ENCODE measurements at regions not wholly inside any gene's neighbourhood (a gene's known extent, or its start where the extent isn't known, plus 50 kb on each side); places are given as distances from the start of the nearest gene placed in this dataset.
A peak's percentile ranks its signal among the peaks of the same experiment; 100 is the strongest.

DNA sequence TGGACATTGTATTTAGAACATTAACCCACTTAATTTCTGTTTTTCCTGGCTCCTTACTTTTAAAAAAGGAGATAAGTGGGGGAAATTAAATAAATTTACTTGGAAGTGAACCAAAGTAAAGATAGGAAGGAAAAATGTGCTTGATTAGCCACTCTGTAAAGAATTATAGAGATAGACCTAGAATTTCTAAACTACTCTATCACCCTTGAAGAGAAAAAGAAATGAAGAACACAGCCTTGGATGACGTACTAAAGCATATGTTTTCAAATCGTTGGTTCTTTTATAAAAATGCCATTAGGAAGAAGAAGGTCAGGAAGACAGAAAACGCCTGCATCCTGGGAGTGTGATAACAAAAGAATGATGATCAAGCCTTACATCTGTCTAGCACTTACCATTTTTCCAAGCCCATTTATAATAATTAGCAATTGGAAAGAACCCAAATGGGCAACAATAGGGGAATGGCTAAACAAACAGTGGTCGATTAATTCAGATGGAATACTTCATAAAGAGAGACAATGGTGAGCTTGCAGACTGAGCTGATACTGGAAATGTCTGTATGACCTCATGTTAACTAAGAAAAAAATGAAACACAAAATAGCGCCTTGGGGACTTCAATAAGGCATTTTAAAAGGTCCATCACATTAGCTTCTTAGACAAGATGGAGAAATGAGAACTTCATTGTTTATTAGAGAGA is 81.0 kb upstream of the LRRC55 start:
- no peak for DNase-seq (ENCODE audit: low read depth in 2 of 2)

DNA sequence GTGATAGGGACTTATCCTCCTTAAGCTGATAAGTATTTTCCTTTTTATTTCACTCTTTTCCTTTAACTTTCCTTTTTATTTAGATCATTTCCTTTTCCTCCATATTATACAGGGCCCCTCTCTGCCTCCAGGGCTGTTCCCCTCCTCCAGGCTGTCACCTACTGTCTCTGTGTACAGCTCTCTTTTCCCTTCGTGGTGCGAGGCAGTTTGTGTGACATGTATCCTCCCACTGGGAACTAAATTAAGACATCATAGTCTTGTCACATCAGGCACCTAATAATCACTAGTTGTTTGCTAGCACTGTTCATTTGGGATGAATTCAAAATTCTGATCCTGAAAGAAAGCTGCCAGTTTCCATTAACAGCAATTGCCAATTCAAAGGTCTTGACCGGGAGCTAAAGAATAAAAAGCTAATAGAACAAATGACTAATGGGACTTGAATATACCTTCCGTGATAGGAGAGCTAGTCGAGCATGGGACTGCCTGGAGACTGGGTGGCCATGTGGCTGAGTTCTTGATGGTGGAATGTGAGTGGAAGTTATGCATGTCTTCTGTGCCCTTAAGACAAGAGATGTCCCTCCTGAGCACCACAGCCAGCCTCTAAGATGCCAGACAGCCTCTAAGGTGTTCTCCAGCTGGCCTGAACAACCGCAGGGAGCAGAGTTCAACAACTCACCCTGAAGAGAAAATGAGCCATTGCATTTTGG is 77.7 kb upstream of the LRRC55 start:
- no peak for DNase-seq (ENCODE audit: low read depth in 2 of 2)

DNA sequence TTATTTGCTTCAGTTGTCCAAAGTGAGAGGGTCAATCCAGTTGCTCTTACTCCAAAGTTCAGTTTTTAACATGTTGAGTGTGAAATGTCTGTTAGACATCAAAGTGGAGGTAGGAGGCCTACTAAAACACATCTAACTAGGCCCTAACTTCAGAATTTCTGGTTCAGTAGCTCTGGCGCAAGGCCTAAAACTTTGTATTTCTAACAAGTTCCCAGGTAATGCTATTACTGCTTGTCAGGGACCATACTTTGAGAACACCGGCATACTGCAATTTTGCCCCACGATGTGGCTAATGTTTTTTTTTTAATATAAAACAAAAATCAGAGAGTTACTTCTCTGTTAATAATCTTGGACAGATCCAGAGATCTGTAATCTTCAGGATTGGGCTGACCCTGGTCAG is 72.4 kb upstream of the LRRC55 start:
- DNase-seq (ENCODE audit: low read depth in 2 of 2), result no peak

DNA sequence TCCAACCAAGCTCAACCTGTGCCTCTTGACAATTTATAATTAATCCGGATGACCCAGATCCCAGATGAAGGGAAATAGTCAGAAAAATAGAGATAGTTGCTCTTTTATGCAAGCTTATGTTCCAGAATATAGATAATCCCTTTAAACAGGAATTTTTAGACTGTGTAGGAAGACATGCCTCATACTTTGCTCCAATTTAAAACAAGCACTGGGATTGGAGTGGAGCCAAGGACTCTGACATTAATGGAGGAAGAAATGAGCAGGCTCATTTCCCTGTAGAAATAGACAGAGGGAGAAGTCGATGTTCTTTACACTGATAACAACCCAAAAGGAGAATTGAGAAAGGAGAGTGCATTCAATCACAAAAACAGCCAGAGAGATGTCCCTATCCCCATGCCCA is 70.1 kb upstream of the LRRC55 start:
- no peak for DNase-seq (ENCODE audit: low read depth in 2 of 2)

DNA sequence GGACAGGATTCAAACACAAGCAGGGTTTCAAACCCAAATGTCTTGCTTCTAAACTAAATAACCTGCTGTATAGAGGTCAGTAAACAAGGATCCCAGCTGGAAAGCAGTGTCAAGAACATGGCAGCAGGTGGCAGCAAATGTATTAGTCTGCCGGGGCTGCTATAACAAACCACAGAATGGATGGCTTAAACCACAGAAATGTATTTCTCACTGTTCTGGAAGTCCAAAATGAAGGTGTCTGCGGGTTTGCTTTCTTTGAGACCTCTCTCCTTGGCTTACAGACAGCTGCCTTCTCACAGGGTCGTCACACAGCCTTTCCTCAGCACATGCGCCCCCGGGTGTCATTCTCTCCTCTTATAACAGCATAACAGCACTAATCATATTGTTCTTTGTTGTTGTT is 65.1 kb upstream of the LRRC55 start:
- peak in 1 of 2 experiments; percentile 1 for DNase-seq (ENCODE audit: low read depth in 2 of 2)

GRCh38 chr11:57120192-57120965 is 61.4 kb upstream of the LRRC55 start:
- DNase-seq (ENCODE audit: low read depth in 2 of 2), result no peak

GRCh38 chr11:57121996-57122395 is 59.8 kb upstream of the LRRC55 start:
- DNase-seq (ENCODE audit: low read depth in 2 of 2), result no peak

DNA sequence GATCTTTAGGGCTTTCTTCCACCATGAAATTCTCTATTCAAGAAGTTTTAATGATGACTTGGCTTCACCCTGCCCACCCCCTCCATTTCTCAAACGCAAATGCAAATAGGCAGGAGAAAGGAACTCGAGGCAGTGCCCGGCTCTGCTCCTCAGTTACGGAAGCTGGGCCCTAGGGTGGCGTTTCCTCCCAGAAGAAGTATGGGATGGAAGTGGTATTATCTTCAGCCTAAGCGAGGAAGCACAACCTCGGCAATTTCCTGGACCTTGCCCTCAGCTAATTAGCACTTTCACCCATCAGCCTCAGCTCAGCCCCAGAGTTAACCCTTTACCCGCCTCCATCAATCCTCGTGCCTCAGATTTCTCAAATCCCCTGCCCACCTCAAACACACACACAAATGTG is 58.2 kb upstream of the LRRC55 start:
- DNase-seq (ENCODE audit: low read depth in 2 of 2), result no peak

DNA sequence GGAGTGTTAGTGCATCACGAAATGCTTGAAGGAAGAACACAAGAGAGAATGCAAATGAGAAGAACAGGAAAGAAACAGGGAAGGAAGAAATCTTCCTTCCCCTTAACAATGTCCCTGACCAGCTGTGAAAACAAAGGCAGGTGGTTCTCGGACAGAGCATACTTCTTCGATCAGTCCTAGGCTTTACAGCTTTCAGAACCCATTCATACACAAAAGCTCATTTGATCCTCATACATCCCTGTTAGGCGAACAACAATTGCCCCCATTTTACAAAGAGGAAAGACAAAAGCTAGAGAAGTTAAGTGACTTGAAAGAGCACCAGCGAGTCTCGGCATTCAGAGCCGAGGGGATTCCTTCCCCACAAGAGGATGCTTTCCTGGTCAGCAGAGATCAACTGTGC is 57.2 kb upstream of the LRRC55 start:
- DNase-seq (ENCODE audit: low read depth in 2 of 2), result no peak

- DNase-seq (ENCODE audit: low read depth in 2 of 2), result no peak
Observed at GRCh38 chr11:57124917-57125316, 56.8 kb upstream of the LRRC55 start.

- DNase-seq (ENCODE audit: low read depth in 2 of 2), result no peak
Observed at GRCh38 chr11:57126766-57127400, 54.9 kb upstream of the LRRC55 start.

GRCh38 chr11:57131080-57131790 is 50.5 kb upstream of the LRRC55 start:
- no peak for DNase-seq (ENCODE audit: low read depth in 2 of 2)

All from stimulated activated CD4-positive, alpha-beta T cell treated with anti-CD3 and anti-CD28 coated beads, Interleukin-12 subunit alpha, Interleukin-12 subunit beta, amount 100 ng/mL, for 24 hours (primary cell).